ENCODE measurements at regions not wholly inside any gene's neighbourhood (a gene's known extent, or its start where the extent isn't known, plus 50 kb on each side); places are given as distances from the start of the nearest gene placed in this dataset.

- TF ChIP-seq CTCF (conservative IDR thresholded peaks at IDR 0.05) (no peak), ZFX (IDR thresholded peaks at IDR 0.05) (no peak)
These were observed 1046.7 kb upstream of the C9orf72 start for GRCh38 chr9:28620011-28620410.

All from C4-2B (cell line).